ENCODE measurements at regions not wholly inside any gene's neighbourhood (a gene's known extent, or its start where the extent isn't known, plus 50 kb on each side); places are given as distances from the start of the nearest gene placed in this dataset.
A peak's percentile ranks its signal among the peaks of the same experiment; 100 is the strongest.

- Mint-ChIP-seq H3K4me3 (ENCODE audit: unreplicated experiment) (no peak overlapping the region), H3K4me1 (ENCODE audit: low read depth, unreplicated experiment) (no peaks in the 10 kb centered on the region), H3K36me3 (ENCODE audit: unreplicated experiment) (no peaks in the 10 kb centered on the region), H3K27me3 (ENCODE audit: unreplicated experiment) (no peaks in the 10 kb centered on the region), H3K27ac (ENCODE audit: unreplicated experiment) (no peak overlapping the region), H3K9me3 (ENCODE audit: unreplicated experiment) (no peaks in the 10 kb centered on the region)
- no peak for TF ChIP-seq CTCF (IDR thresholded peaks at IDR 0.05; ENCODE audit: partially characterized antibody, unreplicated experiment)
- DNase-seq, result no peak
Observed at GRCh38 chrX:20913760-20914159, 460.5 kb upstream of the CNKSR2 start.

GRCh38 chrX:20906571-20906970, 467.6 kb upstream of the CNKSR2 start:
- no peak for TF ChIP-seq CTCF (IDR thresholded peaks at IDR 0.05; ENCODE audit: partially characterized antibody, unreplicated experiment)
- H3K27ac Mint-ChIP-seq (ENCODE audit: unreplicated experiment), result no peak overlapping the region
- no peak for DNase-seq
- H3K4me3 Mint-ChIP-seq (ENCODE audit: unreplicated experiment), result no peak overlapping the region
- peaks cover 3% of the 10 kb centered on the region for H3K27me3 Mint-ChIP-seq (ENCODE audit: unreplicated experiment)
- H3K36me3 Mint-ChIP-seq (ENCODE audit: unreplicated experiment), result peaks cover 5% of the 10 kb centered on the region
- peaks cover 2% of the 10 kb centered on the region for H3K9me3 Mint-ChIP-seq (ENCODE audit: unreplicated experiment)
- no peaks in the 10 kb centered on the region for H3K4me1 Mint-ChIP-seq (ENCODE audit: low read depth, unreplicated experiment)

GRCh38 chrX:20884565-20884964, 489.7 kb upstream of the CNKSR2 start:
- no peaks in the 10 kb centered on the region for H3K4me1 Mint-ChIP-seq (ENCODE audit: low read depth, unreplicated experiment)
- H3K27ac Mint-ChIP-seq (ENCODE audit: unreplicated experiment), result no peak overlapping the region
- no peaks in the 10 kb centered on the region for H3K27me3 Mint-ChIP-seq (ENCODE audit: unreplicated experiment)
- TF ChIP-seq CTCF (IDR thresholded peaks at IDR 0.05; ENCODE audit: partially characterized antibody, unreplicated experiment), result no peak
- no peak for DNase-seq
- no peaks in the 10 kb centered on the region for H3K9me3 Mint-ChIP-seq (ENCODE audit: unreplicated experiment)
- H3K4me3 Mint-ChIP-seq (ENCODE audit: unreplicated experiment), result no peak overlapping the region
- H3K36me3 Mint-ChIP-seq (ENCODE audit: unreplicated experiment), result no peaks in the 10 kb centered on the region

GRCh38 chrX:20863649-20864048, 510.6 kb upstream of the CNKSR2 start:
- Mint-ChIP-seq H3K4me3 (ENCODE audit: unreplicated experiment) (no peak overlapping the region), H3K36me3 (ENCODE audit: unreplicated experiment) (peaks cover 5% of the 10 kb centered on the region), H3K27me3 (ENCODE audit: unreplicated experiment) (no peaks in the 10 kb centered on the region), H3K4me1 (ENCODE audit: low read depth, unreplicated experiment) (no peaks in the 10 kb centered on the region), H3K9me3 (ENCODE audit: unreplicated experiment) (peaks cover 2% of the 10 kb centered on the region), H3K27ac (ENCODE audit: unreplicated experiment) (peak overlapping the region; percentile 76)
- no peak for DNase-seq
- no peak for TF ChIP-seq CTCF (IDR thresholded peaks at IDR 0.05; ENCODE audit: partially characterized antibody, unreplicated experiment)

- DNase-seq, result no peak
- no peak overlapping the region for H3K4me3 Mint-ChIP-seq (ENCODE audit: unreplicated experiment)
- no peaks in the 10 kb centered on the region for H3K27me3 Mint-ChIP-seq (ENCODE audit: unreplicated experiment)
- H3K4me1 Mint-ChIP-seq (ENCODE audit: low read depth, unreplicated experiment), result no peaks in the 10 kb centered on the region
- TF ChIP-seq CTCF (IDR thresholded peaks at IDR 0.05; ENCODE audit: partially characterized antibody, unreplicated experiment), result no peak
- H3K36me3 Mint-ChIP-seq (ENCODE audit: unreplicated experiment), result peaks cover 5% of the 10 kb centered on the region
- no peak overlapping the region for H3K27ac Mint-ChIP-seq (ENCODE audit: unreplicated experiment)
- peaks cover 2% of the 10 kb centered on the region for H3K9me3 Mint-ChIP-seq (ENCODE audit: unreplicated experiment)
Observed at GRCh38 chrX:20861113-20861512, 513.1 kb upstream of the CNKSR2 start.
